ENCODE measurements at regions not wholly inside any gene's neighbourhood (a gene's known extent, or its start where the extent isn't known, plus 50 kb on each side); places are given as distances from the start of the nearest gene placed in this dataset.

DNA sequence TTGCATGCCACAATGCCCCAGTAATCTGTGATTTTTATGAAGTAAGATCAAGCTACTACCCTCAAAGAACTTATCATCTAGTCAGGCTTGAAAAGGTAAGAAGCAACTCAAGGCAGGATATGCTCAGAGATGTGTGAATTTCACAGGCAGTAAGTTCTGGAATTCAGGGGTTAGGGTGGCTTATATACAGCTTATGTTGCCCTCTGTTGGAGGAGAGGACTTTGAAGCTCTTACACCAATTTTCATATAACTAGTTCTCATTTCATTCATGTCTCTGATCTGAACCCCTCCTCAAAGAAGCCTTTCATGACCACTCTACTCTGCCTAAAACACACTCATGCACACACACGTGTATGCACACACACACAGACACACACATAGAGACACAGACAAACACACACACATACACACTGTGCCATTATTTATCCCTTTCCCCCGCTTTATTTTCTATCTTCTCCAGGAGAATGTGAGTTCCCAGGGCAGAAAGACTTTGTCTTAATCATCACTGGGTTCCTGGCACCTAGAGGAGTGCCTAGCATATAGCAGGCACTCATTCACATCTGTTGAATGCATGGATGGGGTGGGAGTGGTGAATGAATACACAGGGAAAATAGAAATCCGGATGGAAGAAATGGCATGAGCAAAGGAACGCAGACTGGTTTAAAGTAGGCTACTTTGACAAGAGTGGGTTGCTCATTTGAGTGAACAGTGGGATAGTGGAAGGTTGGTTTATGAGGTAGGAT is 220.7 kb upstream of the ZBED5 start:
- no peak for DNase-seq (ENCODE audit: low read depth, low spot score)

DNA sequence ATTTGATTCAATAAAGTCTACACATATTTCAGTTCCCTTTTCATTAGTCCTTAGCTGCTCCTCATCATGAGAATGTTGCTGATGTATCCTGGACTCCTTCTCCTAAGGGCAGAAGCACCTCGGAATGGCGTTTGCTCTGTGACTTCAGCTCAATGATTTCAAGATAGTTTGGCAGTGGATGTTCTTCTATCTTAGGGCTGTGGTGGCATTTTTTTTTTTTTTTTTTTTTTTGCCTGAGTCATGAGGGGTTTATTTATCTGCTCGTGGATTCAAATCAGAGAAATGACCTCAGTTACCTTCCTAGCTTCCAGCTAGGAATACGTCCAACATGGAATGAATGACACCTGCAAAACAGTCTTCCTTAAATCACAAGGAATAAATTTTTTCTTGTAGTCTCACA is 220.0 kb upstream of the ZBED5 start:
- DNase-seq (ENCODE audit: low read depth, low spot score): no peak

DNA sequence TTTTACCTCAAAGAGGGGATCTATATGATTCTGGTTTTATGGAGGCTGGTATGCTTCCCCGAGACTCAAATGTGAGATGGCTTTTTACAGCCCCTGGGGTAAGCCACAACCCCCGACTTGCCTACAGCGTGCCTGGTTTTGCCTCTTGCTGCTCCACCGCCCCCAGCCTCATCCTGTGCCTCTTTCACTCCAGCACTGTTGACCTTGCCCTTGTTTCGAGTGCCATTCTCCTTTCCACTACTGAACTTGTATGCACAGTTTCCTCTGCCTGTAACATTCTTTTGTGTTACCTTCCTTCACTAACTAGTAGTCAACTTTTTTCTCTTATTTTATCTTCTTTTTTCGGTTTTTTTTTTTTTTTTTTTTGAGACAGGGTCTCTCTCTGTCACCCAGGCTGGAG is 219.0 kb upstream of the ZBED5 start:
- DNase-seq (ENCODE audit: low read depth, low spot score): no peak

DNA sequence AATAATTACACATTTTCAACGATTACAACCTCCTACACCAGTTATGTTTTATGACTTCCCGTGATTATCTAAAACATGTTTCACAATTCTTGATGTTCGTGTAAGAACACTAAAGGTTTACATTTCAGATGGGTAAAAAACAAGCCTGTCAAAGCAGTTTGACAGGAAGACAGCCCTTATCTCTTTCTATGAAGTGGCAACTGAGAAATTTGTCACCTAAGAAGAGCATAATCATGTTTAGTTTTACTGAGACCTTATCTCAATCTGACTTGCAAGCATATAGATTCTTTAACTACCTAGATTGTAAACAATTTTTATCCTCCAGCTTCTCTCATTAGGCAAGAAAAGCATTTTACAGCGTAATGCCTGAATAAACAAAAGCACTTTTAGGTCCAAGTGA is 218.4 kb upstream of the ZBED5 start:
- DNase-seq (ENCODE audit: low read depth, low spot score): no peak

GRCh38 chr11:11075515-11076171 is 217.8 kb upstream of the ZBED5 start:
- no peak for DNase-seq (ENCODE audit: low read depth, low spot score)

GRCh38 chr11:11074686-11075335 is 217.0 kb upstream of the ZBED5 start:
- no peak for DNase-seq (ENCODE audit: low read depth, low spot score)

- no peak for DNase-seq (ENCODE audit: low read depth, low spot score)
These were observed 216.1 kb upstream of the ZBED5 start for GRCh38 chr11:11073996-11074395.

DNA sequence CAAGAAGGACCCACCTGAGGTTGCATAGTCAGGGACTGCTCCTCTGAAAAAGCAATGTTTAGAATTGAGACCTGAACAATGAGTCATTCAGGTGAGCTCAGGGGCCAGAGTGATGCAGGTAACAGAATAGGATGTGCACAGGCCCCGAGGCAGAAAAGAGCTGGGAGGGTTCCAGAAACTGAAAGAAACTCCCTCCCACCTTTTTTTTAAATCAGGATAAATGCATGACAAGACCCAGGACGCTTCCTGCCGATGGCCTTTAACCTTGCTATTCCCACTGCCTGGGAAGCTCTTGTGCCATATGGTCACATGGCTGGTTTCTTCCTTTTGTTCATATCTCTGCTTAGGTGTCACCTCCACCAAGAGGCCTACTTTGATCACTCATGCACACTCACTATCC is 214.2 kb upstream of the ZBED5 start:
- DNase-seq (ENCODE audit: low read depth, low spot score): no peak

DNA sequence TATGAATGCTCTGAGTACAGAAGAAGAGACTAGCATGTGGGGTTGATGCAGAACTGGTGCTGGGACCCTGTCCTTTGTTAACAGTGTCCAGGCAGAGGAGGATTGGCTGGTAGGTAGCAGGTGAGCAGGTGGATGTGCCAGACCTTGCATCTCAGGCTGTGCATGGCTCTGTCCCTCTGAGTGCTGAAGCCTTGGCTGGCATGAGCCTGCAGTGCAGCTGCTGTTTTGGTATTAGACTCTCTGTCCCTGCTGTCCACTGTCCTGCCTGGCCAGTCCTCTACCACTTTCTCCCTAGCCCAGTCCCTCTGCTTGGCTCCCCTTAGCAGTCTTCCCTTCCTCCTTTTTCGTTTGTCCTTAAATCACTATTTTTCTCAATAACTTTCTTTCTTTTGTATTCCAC is 213.6 kb upstream of the ZBED5 start:
- no peak for DNase-seq (ENCODE audit: low read depth, low spot score)

DNA sequence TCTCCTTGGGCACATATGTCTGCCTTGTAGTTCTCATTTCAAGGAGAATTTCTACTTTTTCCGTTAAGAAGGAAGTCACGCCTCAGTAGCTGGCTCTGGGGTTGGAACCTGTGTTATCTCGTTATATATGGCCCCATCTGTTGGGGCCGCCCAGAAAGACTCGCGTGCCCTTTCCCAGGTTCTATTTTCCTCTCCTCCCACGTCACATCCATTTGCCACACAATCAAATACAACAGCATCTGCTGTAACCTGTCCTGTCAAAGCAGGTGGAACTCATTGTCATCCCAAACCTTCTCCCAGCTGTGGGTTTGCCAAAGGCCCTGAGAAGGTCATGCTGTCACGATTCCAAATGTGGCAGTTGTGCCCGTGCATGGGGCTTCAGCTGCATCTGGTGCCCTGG is 213.1 kb upstream of the ZBED5 start:
- DNase-seq (ENCODE audit: low read depth, low spot score): no peak

GRCh38 chr11:11069841-11070835 is 212.3 kb upstream of the ZBED5 start:
- no peak for DNase-seq (ENCODE audit: low read depth, low spot score)

- no peak for DNase-seq (ENCODE audit: low read depth, low spot score)
These were observed 210.3 kb upstream of the ZBED5 start for GRCh38 chr11:11068113-11068512.

GRCh38 chr11:11065396-11065795 is 207.5 kb upstream of the ZBED5 start:
- no peak for DNase-seq (ENCODE audit: low read depth, low spot score)

DNA sequence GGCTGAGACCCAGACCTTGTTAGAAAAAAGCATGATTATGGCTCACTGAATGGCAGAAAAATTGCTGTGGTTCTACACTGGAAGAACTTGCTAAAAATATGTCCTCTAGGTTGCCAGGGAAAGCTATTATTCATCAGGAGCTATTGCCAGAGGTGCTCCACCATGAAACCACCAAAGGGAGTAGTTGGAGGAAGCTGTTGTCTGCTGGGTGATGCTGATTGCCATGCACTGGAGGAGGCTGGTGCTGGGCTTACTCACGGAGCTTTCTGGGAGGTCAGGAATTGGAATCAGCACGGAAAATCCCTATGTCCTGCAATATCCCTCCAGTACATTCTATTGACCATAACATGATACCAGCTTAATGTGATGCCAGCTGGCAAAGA is 199.6 kb upstream of the ZBED5 start:
- DNase-seq (ENCODE audit: low read depth, low spot score): no peak

DNA sequence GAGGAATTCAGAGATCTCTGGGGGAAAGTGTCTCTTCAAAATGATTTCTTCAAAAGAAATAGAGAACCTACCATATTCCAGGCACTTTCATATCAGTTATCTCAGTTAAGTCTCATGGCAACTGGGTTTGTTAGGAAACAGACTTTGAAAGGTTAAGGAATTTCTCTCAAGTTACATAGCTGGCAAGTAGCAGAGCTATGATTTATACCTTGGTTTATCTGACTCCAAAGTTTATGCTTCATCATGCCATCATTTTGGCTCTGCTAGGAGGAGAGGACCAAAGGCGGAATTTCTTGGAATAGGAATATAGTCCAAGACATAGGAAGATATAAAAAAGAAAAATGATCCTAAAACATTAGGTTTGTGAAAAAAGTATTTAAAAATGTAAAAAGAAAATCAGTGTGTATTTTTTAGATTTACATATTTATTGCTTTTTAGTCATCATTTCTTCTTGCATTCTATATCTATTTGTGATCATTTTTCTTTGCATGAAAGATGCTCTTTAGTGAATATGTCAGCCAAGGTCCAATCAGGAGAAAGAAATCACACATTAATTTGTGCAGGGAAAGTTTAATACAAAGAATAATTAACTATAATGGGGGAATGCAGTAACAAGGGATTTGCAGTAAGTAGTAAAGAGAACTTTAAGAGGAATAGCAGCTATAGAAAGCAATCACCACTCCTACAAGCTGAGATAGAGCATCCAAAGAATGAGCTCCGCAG is 199.1 kb upstream of the ZBED5 start:
- DNase-seq (ENCODE audit: low read depth, low spot score): no peak

- DNase-seq (ENCODE audit: low read depth, low spot score): no peak
These were observed 198.5 kb upstream of the ZBED5 start for GRCh38 chr11:11056316-11056715.

- DNase-seq (ENCODE audit: low read depth, low spot score): no peak
These were observed 190.2 kb upstream of the ZBED5 start for GRCh38 chr11:11047851-11048610.

GRCh38 chr11:11046781-11047180 is 188.9 kb upstream of the ZBED5 start:
- DNase-seq (ENCODE audit: low read depth, low spot score): no peak

GRCh38 chr11:11045156-11045930 is 187.5 kb upstream of the ZBED5 start:
- no peak for DNase-seq (ENCODE audit: low read depth, low spot score)

Data from brain pericyte (primary cell).